HG03442 (cell line): ENCODE measurements at regions not wholly inside any gene's neighbourhood (a gene's known extent, or its start where the extent isn't known, plus 50 kb on each side); places are given as distances from the start of the nearest gene placed in this dataset.

Experiments used
- ATAC-seq: cut with Tn5 transposase; IDR thresholded peaks from one replicate; pipeline ENCODE4 v1.9.1; 2021; ENCODE audit warnings: mild to moderate bottlenecking, moderate library complexity; ENCODE audit not compliant: unreplicated experiment

DNA sequence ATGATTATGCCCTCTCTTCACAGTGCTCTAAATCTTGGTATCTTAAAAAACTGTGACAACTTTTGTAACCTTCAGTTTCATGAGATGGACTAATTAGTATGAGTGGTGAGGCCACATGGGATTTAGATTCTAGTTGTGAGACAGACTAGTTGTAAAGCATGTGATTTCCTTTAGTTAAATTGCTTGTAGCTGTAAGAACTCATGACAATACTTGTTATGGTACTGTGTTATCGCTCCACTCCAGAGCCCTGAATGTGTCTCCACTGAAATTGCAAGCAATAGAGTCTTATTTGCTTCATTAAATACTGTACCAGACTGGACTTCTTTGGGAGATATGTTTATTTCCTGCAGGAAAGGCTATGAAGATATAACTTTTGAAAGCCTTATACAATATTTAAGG is 1198.3 kb upstream of the CDH6 start:
- ATAC-seq, result no peak

DNA sequence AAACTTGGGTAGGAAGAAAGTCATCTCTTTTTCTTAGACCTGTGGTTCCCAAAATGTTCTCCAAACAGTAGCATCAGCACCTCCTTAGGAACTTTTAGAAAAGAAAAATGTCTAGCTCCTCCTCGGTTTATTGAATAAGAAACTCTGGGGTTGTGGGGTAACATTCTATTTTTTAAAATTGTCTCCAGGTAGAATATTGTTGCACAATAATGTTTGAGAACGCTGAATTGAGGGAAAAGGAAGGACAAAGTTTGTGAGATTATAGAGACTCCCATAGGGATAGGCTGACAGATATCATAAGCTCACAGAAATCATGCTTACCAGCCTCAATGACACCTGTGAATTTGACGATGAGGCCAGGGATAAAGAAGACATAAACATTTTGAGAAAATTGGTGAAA is 1199.0 kb upstream of the CDH6 start:
- no peak for ATAC-seq

DNA sequence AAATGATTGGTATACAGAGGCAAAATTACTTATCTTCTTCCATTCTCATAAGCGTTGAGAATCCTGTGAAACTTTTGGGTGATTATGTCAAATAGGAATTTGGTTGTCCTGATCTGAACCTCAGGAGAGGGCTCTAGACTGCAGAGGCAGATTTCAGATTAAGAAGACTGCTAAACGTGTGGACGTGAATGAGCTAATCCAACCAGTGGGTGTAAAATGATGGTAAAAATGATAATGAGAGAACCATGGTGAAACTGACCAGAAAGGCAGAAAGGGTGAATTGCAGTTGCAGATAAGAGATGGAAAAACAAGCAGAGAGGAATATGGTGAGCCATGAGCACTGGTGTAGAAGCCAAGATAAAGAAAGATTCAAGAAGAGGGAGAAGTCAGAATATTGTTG is 1200.2 kb upstream of the CDH6 start:
- no peak for ATAC-seq

DNA sequence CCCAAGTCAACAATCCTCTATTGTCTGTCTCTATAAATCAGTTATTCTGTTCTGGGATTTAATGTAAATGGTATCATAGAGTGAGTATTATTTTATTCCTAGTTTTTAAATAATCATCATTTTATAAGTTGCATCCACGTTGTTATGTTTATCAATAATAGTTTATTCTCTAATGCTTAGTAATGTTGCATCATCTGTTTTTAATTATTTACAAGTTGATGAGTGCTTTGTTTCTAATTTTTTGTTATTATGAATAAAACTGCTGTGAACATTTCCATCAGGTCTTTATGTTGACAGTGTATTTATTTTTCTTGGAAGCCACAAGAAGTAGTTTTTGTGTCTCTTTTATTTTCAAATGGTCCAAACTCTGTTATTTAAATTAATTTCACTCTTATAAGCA is 1201.2 kb upstream of the CDH6 start:
- ATAC-seq, result no peak

DNA sequence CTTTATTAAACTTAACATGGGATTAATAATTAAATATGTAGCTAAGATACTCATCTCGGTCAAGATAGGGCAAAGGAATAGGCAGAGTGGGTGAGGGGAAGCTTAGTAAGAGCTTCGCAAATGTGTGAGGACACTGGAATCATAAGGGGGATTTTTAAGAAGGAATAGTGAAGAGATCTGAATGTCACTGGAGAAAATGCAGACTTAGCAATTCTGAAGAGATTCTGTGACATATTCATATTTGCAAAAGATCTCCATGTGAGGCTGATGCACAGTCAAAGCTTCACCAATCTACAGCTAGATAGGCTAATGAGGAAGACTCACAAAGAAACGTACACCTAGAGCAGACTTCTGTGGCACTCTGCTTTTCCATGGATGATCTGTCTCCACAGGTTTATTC is 1202.8 kb upstream of the CDH6 start:
- ATAC-seq, result no peak

DNA sequence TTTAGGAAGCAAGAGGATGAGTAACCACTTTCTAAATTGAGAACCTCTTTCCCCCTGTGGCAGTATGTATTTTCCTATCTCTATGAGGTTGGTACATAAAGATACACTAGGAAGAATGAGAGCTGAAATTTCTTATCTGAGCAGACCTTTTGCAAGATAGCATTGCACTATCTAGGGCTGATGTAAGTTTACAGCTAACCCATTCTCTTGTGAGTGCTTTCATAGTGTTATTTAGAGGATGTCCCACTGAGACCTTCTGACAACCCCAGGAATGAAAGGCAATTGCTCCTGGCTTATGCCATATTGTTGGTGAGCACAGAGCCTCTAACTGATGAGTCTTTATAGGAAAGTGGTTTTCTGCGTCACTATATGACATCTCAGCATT is 1209.3 kb upstream of the CDH6 start:
- no peak for ATAC-seq

DNA sequence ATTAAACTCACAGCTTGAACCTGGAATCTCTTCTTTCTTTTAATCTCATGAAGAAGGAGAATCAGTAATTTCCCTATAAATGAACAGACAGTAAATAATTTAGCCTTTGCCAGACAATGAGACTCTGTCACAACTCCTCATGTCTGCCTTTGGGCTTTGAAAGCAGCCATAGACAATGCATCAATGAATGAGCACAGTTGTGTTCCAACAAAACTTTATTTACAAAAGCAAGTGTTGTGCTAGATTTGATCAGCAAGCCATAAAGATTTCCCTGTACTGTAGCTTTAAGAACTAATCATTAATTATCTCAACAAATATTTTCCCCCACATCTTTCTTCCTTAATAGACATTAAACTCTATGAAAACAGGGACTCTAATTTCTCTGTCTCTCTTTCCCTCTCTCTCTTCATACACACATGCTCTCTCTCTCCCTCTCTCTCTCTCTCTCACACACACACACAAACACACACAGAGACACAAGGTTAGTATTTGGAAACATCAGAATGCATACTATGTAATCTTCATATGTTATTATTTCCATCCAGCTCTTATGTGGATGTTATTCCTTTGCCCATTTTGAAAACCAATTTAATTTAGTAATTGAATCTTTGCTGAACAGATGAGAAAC is 1209.8 kb upstream of the CDH6 start:
- ATAC-seq, result no peak

DNA sequence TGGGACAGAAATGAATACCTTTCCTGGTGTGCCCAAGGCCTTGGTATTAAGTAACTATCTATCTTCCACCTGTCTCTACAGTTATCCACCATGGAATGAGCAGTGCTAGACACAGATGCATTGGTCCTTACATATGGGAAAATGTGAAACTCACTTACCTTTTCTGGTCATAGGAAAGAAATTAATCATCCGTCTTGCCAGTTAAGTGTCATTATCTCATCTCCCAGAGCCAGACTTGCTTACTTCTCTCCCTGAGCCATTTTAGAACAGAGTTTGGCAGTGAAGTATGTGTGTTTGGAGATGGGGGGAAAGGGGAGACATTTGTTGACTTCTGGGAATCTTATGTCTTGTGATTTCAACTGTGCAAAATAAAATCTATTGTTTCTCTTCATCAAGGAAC is 1211.0 kb upstream of the CDH6 start:
- ATAC-seq, result no peak

DNA sequence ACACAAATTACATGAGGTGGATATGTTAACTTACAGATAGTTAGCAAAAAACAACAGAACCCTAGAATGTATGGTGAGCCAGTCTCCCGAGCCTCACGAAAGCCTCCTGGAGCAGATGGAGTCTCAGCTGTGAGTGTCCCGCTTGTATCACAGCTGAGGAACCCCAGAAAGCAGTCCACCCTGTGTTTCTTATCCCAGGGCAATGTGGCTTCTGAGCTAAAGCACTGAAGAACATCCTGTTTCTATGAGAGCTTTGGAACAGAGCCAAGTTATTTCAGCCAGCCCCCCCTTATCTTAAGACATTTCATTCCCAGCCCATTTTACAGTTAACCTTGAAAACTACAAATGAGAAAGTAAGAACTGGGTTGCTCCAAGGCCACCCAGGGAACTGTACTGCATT is 1220.9 kb upstream of the CDH6 start:
- ATAC-seq, result no peak

DNA sequence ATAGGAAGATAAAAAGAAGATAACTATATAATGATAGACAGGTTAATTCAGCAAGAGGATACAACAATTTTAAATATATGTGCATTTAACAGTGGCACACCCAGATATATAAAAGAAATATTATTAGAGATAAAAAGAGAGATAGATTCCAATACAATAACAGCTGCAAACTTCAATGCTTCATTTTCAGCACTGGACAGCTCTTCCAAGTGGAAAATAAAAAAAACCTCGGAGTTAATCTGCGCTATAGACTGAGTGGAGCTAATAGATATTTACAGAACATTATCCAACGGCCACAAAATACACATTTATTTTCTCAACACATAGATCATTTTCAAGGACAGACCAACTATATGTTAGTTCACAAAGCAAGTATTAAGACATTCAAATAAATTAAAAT is 1229.5 kb upstream of the CDH6 start:
- no peak for ATAC-seq

DNA sequence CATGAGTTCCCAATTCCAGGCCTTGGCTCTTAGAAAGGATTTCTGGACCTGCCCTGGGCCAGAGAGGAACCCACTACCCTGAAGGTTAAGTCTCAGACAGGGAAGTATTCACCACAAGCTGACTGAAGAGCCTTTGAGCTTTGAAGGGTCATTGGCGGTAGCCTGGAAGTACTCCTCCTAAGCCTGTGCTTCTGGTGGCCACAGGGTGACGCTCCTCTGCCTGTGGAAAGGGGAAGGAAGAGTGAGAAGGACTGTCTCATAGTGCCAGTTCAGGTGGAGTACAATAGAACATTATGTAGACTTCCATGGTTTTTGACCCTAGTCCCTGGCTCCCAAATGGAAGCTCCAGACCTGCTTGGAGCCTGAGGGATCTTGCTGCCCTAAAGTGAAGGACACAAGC is 1233.2 kb upstream of the CDH6 start:
- ATAC-seq, result no peak

DNA sequence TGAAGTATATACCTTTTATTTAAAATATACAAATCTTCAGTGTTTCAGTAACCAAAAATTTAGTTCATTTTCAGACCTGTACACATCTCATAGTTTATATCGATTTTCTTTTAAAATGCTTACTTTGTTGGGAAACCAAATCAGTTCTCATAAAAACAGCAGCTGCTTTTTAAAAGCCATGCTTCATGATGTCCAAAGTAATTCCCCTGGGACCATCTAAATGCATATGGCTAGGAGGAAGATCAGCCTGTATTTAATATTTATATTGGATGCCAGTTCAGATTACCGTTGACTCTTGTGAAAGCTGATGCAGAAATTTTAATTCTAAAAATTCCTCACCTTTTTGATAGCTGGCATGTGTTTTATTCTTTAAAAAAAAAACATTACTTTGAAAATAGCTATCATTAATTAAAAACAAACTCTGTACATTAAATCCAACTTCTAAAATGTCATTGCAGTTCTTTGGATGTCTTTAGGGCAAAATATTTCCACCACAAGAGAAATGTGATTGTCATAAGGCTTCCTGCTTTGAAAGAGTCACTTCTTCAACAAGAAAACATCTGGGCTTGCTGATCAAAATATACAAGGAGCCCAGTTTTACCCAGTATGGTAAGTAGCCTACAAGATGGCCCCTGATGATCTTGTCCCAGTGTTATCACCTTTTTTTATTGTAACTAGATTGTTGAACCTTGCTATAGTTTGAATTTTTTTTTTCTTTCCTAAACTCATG is 1242.9 kb upstream of the CDH6 start:
- ATAC-seq, result no peak

DNA sequence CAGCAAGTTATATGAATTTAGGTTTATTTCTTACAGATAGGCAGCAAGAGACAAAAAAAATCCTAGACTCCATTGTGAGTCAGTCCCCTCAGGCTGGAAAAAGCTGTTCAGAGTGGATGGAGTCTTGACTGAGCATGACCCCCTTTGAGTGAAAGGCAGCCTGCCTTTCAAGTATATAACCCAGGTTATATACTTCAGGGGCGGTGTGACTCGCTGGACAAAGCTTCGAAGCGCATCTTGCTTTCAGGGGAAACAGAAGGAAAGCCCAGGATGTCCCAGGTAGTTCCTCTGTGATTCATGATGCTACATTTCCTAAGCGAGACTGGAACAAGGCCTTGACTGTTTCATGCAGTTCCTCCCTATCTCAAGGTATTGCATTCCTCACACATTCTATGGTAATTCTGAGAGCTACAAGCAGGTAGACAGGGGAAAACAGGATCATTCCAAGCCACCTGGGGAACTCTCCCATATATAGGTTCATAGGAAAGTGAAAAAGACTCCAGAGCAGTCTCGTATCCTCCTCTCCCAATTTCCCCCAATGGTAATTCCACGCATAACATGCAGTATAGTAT is 1244.1 kb upstream of the CDH6 start:
- no peak for ATAC-seq

DNA sequence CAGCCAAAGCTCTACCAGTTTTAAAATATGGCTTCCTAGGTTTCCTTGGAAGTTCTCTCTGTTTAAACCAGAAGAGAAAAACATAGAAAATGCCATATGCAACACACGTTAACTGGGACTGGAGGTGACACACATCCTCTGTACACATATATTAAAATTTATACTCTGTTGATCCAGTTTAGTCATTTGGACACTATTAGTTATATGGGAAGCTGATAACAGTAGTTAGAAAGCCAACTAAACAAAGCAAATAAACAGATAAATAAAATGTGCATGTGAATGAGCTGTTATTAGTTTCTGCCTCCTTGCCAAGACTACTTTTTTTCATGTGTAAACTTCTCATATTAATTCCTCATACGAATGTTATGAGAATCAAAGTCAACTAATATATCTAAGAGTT is 1249.2 kb upstream of the CDH6 start:
- no peak for ATAC-seq

DNA sequence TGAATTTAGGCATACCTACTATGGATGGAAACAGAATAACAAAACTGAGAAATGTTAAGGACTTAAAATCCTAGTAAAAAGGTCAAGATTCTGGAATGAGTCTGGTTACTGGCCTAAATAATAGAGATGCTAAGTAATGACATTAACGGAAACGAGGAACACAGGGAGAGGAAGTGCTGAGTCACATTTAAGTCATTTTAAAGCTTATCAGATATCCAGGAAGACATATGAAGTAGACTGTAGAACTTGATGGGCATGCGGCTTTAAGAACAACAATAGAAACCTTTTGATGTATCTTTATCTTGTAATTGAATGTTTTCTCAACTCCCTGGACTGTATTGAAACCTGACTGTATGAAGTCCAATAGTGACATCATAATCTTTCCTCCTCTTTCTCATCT is 1251.4 kb upstream of the CDH6 start:
- ATAC-seq, result no peak

DNA sequence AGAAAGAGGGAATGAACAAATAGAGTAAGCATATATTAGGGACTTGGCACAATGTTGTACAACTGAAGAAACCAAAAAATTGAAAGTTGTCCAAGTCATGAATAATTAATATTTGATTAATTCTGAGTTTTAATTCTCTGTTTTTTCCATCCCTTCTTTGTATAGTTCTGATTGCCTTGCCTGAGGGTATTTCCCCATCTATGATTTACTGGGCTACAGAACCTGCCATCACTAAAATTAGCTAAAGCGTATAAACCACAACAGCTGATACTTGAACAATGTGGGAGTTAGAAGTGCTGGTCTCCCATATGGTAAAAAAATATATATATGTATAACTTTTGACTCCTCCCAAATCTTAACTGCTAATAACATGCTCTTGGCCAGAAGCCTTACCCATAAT is 1253.5 kb upstream of the CDH6 start:
- no peak for ATAC-seq

DNA sequence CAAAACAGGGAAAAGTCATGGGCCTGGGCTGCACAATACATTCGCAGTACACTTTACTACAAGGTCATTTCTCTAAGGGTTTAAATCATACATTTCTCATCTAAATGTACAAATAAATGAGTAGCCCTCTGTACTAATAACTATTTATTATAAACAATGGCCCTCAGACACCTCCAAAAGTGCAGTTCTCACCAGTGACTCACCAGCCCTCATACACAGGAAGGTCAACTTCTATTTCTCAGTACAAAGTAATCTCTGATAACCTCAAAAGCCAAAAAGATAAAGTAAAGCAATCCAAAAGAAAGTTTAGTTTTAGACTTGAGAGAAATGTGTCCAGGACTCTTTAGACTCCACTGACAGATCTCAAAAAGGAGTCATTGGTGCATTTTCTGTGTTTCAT is 1258.1 kb upstream of the CDH6 start:
- no peak for ATAC-seq

DNA sequence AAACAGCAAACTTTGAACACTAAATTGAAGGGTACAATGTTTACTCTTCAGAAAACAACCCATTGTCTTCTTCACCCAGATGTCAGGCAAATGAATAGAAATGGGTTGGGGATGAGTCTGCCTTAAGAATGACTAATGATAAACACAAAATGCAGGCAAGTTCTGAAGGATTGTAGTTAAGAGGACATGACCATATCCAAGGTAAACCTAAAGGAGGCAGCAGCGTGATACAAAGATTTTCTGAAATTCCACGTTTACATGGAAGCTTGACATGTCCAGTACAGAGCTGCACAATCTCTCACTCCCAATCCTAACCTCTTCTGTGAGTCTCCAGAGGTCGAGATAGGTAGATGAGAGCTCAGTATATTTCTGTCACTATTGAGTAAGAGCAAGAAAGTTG is 1263.2 kb upstream of the CDH6 start:
- no peak for ATAC-seq

DNA sequence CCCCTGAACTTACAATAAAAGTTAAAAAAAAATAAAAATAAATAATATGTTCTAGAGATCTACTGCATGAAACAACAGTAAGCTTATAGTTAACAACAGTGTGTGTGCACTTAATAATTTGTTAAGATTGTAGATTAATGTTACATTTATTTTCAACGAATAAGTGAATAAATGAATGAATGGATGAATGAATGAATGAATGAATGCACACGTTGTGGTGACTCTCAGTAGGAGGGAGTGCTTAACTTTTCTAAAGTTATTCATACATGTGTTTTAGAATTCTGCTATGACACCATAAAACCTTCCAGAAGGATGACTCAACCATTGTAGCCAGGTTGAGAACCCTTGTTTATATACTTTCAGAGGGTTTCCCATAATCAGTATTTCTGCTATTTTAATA is 1269.4 kb upstream of the CDH6 start:
- ATAC-seq, result no peak

DNA sequence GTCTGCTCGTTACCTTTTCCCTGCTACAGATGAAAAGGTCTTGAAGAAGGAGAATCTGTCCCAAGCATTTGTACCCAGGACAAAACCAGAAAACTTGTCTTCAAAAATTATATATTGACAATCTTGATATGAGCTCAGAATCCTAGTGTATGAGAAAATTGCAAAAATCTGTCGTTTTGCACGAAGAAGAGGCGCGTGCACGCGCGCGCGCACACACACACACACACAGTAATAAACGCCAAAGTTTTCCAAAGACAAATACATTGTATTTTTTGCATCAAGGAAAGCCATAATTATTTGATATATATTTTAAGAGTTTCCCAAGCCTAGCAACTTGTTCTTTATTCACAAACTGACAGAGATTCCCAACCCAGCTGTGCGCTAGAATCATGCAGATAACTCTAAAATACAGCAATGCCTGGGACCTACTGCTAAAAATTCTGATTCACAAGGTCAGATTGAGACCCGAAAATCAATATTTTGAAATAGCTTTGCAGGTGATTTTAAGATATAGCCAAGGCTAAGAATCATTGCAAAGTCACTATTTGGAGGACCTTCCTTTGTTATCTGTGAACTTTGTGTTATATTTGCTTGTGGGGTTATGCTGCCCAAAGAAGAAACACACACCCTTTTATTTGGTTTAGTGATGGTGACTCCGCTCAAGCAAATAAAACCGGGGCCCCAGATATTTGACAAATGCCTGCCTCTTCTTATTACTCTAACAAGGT is 1287.7 kb upstream of the CDH6 start:
- ATAC-seq, result no peak

DNA sequence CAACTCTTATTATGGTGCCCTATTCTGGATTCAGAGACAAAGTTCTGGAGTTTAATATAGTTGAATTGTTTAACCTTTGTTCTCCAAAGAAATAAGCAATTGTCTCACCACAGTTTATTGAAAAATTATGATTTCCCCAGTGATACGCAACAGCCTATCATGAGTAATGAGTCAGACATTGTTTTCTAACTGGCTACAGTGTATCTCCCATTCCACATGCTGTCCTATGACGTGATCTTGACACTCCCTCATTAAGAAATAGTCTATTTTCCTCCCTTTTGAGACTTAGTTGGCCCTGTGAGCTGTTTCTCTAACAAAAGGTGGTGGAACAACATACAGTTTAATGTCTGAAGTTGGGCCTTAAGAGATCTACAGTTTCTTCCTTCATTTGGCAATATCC is 1290.6 kb upstream of the CDH6 start:
- no peak for ATAC-seq

DNA sequence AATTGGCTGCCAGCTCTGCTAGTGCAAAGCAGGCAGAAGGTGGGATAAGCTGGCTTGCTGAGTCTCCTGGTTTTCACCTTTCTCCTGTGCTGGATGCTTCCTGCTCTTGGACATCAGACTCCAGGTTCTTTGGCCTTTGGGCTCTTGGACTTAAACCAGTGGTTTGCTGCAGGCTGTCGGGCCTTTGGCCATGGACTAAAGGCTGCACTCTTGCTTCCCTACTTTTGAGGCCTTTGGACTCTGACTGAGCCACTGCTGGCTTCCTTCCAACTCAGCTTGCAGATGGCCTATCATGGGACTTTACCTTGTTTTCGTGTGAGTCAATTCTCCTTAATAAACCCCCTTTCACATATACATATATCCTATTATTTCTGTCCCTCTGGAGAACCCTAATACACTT is 1293.9 kb upstream of the CDH6 start:
- ATAC-seq, result no peak
